Thoracic aorta (tissue), 2 donors: ENCODE measurements at regions not wholly inside any gene's neighbourhood (a gene's known extent, or its start where the extent isn't known, plus 50 kb on each side); places are given as distances from the start of the nearest gene placed in this dataset.

Source experiments
- ATAC-seq: fragments of 150-250 bp; one replicate; pipeline ENCODE4 v1.8.0; 2017; ENCODE audit warnings: low read depth; ENCODE audit not compliant: insufficient number of reproducible peaks, low FRiP score
- DNase-seq: peaks from one replicate; pipeline ENCODE4 v3.0.0-alpha.2; 2020; ENCODE audit warnings: low spot score
- H3K27ac ChIP-seq, 2 donors: fragments of 200-600 bp; sonication (generic); 1 replicate in 1 of 2; 2 replicates in 1 of 2; pipeline ENCODE4 v1.5.1; 2016; ENCODE audit warnings: mild to moderate bottlenecking in 2 of 2, moderate library complexity in 2 of 2
- H3K27me3 ChIP-seq: fragments of 200-600 bp; sonication (generic); replicated peaks from 2 replicates; pipeline ENCODE4 v1.6.0; 2016; ENCODE audit warnings: mild to moderate bottlenecking; ENCODE audit not compliant: insufficient read depth
- H3K36me3 ChIP-seq: fragments of 200-600 bp; sonication (generic); one replicate; pipeline ENCODE4 v1.5.1; 2016
- H3K4me1 ChIP-seq, 2 donors: fragments of 200-600 bp; sonication (generic); 1 replicate in 1 of 2; 2 replicates in 1 of 2; pipeline versions ENCODE4 v1.5.1 to v1.6.0; 2016; ENCODE audit warnings: low read depth in 2 of 2, mild to moderate bottlenecking in 1 of 2; ENCODE audit not compliant: control insufficient read depth in 1 of 2
- H3K4me3 ChIP-seq: fragments of 200-600 bp; sonication (generic); 2 replicates; pipeline ENCODE4 v1.5.1; 2016; ENCODE audit warnings: mild to moderate bottlenecking
- H3K9me3 ChIP-seq: fragments of 200-600 bp; sonication (generic); 2 replicates; pipeline ENCODE4 v1.5.1; 2016
- CTCF ChIP-seq: fragments of 200-600 bp; sonication (generic); IDR thresholded peaks from one replicate; pipeline ENCODE4 v1.5.1; 2019; ENCODE audit warnings: antibody characterized with exemption

GRCh38 chr19:31908080-31908479, 437.3 kb upstream of the ZNF507 start:
- Histone ChIP-seq H3K4me3 (no peak overlapping the region), H3K36me3 (no peaks in the 10 kb centered on the region), H3K27me3 (no peaks in the 10 kb centered on the region), H3K27ac (no peak overlapping the region), H3K9me3 (no peaks in the 10 kb centered on the region), H3K4me1 (peaks cover 0 to 5% of the 10 kb centered on the region in 2 donors)
- ATAC-seq = no peak
- DNase-seq = no peak
- TF ChIP-seq CTCF = no peak

- Histone ChIP-seq H3K4me3 (no peak overlapping the region), H3K9me3 (no peaks in the 10 kb centered on the region), H3K36me3 (no peaks in the 10 kb centered on the region), H3K27me3 (no peaks in the 10 kb centered on the region), H3K4me1 (peaks cover 0 to 5% of the 10 kb centered on the region in 2 donors), H3K27ac (no peak overlapping the region)
- no peak for DNase-seq
- TF ChIP-seq CTCF = no peak
- no peak for ATAC-seq
Observed at GRCh38 chr19:31908496-31909225, 436.7 kb upstream of the ZNF507 start.

DNA sequence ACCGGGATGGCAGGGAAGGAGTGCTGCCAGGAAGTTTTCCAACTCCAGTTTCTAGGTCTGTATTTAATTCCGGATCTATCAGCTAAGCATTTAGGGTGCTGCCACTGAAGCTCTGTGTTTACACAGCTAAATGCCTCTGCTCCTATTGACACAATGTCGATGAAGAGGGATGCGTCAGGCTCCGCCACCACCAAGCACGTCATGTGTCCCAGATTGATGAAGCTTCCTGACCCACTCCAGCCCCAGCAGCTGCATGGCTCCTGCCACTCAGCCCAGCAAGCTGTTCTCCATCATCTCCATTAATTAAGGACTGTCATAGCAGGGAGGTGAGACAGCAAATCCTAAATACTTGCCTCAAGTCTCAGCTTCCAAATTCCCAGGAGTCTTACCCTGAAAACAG, 435.2 kb upstream of the ZNF507 start:
- Histone ChIP-seq H3K9me3 (no peaks in the 10 kb centered on the region), H3K4me1 (peaks cover 0 to 5% of the 10 kb centered on the region in 2 donors), H3K4me3 (no peak overlapping the region), H3K36me3 (no peaks in the 10 kb centered on the region), H3K27ac (no peak overlapping the region), H3K27me3 (no peaks in the 10 kb centered on the region)
- TF ChIP-seq CTCF = no peak
- ATAC-seq (no peak), DNase-seq (no peak)

DNA sequence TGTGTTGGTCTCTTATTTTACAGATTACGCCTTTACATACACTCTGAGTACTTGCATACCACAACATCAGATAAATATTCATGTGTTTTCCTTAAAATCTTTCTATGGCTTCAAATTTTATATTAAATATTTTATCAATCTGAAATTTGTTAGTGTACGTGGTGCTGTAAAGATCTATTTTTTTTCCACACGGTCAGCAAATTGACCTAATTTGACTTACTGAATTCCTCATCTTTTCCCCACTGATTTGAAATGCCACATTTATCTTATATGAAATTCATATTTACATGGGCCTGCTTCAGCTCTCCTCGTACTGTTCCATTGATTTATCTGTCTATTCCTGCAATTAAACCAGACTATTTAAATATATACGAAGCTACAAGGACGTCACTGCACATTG, 433.8 kb upstream of the ZNF507 start:
- H3K36me3 ChIP-seq = no peaks in the 10 kb centered on the region
- ATAC-seq (no peak), DNase-seq (no peak)
- H3K27me3 ChIP-seq = no peaks in the 10 kb centered on the region
- TF ChIP-seq CTCF = no peak
- no peaks in the 10 kb centered on the region for H3K4me1 ChIP-seq
- no peaks in the 10 kb centered on the region for H3K9me3 ChIP-seq
- H3K4me3 ChIP-seq = no peak overlapping the region
- H3K27ac ChIP-seq = no peak overlapping the region

GRCh38 chr19:31913103-31913661, 432.2 kb upstream of the ZNF507 start:
- no peak overlapping the region for H3K27ac ChIP-seq
- DNase-seq (no peak), ATAC-seq (no peak)
- H3K4me1 ChIP-seq = no peaks in the 10 kb centered on the region
- no peaks in the 10 kb centered on the region for H3K27me3 ChIP-seq
- H3K4me3 ChIP-seq = no peak overlapping the region
- no peaks in the 10 kb centered on the region for H3K36me3 ChIP-seq
- no peaks in the 10 kb centered on the region for H3K9me3 ChIP-seq
- TF ChIP-seq CTCF = no peak
